KBM-7 (cell line): ENCODE measurements at regions not wholly inside any gene's neighbourhood (a gene's known extent, or its start where the extent isn't known, plus 50 kb on each side); places are given as distances from the start of the nearest gene placed in this dataset.

ENCODE experiments used
- DNase-seq: peaks from one replicate; pipeline ENCODE4 v3.0.0-alpha.2; 2015
- in situ Hi-C: fragments of 300-500 bp; cut with MboI; formaldehyde crosslinking; loops from 2 replicates; pipeline ENCODE4 v1.14.3; 2020; ENCODE audit warnings: low sequenced_read_pairs, low pct_unique_long_range_greater_than_20kb, mixed read lengths

DNA sequence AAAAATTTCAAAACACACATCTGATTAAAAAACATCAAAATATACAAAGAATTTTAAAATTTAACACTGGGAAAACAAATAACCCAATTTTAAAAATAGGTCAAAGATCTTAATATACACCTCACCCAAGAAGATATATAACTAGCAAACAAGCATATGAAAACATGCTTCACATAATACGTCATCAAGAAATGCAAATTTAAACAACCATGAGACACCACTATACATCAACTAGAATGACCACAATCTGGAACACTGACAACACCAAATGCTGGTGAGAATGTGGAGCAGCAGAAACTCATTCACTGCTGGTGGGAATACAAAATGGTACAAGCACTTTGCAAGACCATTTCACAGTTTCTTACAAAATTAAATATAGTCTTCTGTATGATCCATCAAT is 498.4 kb downstream of the IPMK start:
- in situ Hi-C loops, result no loop called here
- no peak for DNase-seq

DNA sequence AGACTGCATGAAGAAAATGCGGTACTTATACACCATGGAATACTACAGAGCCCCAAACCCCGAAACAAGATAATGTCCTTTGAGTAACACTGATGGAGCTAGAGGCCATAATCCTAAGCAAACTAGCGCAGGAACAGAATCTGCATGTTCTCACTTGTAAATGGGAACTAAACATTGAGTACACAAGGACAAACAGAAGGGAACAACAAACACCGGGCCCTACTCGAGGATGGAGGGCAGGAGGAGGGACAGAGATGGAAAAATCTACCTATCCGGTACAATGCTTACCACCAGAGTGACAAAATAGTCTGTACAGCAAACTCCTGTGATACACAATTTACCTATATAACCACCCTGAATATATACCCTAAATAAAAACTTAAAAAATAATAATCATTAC is 507.9 kb downstream of the IPMK start:
- no peak for DNase-seq
- in situ Hi-C loops, result no loop called here

- DNase-seq, result no peak
Observed at GRCh38 chr10:57754803-57755202, 512.9 kb downstream of the IPMK start.

DNA sequence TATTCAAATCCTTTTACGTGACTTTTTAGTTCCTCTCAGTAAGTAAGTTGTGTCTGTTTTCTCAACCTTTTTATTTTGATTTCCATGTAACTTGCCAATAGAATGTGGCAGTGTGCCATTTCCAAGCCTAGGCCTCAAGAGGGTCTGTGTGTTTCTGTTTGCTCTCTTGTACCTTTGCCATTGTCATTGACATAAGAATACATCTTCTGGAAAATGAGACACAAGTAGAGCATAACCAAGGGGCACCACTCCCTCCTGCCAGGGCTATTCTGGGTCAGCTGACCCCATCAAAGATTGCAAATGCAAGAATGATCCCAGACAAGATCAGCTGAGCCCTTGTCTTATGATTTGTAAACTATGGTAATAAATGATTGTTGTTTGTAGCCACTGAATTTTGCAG is 524.0 kb downstream of the IPMK start:
- DNase-seq, result no peak
- in situ Hi-C loops, result no loop called here

More at GRCh38 chr10:57754803-57755202, 512.9 kb downstream of the IPMK start:
- in situ Hi-C loops, result no loop called here

- no peak for DNase-seq
- in situ Hi-C loops, result no loop called here
Observed at GRCh38 chr10:57741751-57742150, 525.9 kb downstream of the IPMK start.

DNA sequence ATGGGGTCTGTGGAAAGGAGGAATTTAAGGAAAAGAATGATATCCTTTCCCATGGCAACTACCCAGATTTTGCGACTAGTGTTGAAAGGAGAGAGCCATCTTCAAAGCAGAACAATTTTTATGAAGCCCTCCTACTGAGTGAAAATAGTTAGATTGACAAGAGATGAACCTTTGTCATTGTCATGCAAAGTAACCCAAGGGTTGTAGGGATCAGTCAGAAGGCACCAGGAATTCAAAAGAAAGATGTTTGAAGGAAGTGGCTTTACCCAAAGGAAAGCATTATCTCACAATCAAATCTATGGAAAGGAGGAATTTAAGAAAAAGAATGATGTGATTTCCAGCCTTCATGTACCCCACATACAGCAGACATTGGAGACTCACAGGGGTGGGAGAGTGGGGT is 544.4 kb downstream of the IPMK start:
- in situ Hi-C loops, result no loop called here
- no peak for DNase-seq

GRCh38 chr10:57716884-57717283 is 550.8 kb downstream of the IPMK start:
- no peak for DNase-seq
- in situ Hi-C loops, result no loop called here

DNA sequence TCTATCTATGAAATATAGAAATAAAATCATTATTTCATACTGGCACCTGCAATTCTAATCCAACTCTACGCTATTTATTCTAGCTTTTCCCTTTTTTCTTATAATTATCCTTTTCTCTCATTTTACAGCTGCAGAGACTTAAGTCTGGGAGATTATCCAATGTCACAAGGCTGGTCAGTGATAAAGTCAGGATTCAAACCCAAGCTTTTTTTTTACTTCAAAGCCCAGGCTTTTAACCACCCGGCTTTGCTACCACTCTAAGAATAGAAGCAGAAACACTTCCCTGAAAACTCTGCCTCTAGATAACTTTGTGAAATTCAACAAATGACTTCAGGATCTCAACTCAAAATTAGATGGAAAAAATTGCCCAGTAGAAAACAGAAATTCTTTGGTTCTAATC is 552.5 kb downstream of the IPMK start:
- DNase-seq, result no peak
- in situ Hi-C loops, result no loop called here

GRCh38 chr10:57707300-57707658 is 560.4 kb downstream of the IPMK start:
- DNase-seq, result no peak
- in situ Hi-C loops, result no loop called here

DNA sequence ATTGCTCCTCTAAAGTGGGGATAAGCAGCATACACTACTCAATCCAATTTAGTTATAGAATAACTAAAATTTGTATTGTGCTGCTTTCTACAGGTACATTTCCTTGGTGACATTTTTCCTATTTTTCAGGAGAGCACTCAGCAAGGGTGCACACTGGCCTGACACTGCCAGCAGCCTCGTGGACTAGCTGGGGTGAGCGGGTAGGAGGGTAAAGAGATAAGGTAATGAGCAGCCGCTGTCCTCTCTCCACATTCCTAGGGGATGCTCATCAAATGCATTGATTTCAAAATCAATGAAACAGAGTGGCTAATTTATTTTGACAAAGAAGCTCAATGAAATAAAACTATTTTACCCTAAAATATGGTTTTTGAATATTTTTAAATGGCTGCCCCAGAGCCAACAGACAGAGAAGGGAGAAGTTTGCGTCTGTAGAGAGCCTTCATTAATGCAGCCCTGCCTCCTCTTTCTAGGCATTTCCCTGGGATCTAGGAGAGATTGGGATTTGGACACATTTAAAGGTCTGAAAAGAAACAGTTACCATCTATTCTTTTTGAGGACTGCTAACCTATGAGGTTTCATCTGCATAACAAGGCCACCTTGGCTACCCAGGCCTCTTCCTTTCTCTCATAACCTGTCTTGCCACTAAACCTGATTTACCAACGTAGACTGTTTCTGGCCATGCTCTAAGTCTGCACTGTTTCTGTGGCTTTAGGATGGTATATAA is 561.0 kb downstream of the IPMK start:
- no peak for DNase-seq
- in situ Hi-C loops, result no loop called here

DNA sequence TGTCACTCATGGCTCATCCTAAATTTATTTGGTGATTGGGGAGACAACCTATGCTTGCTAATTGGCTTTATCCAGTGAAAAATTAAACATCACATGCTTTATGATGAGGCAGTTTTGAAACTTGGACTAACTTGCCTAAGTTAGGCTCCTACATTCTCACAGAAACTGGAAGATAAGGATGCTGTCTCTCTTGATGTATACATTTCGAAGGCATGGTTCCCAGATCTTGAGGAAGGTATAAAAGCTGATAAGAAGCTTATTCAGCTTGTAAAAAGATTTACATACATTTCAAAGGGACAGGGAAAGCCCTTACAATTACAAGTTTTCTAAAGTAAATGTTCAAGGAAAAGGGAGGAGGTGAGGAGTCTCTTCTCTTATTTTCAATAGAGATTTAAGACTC is 561.7 kb downstream of the IPMK start:
- in situ Hi-C loops, result no loop called here
- DNase-seq, result no peak

DNA sequence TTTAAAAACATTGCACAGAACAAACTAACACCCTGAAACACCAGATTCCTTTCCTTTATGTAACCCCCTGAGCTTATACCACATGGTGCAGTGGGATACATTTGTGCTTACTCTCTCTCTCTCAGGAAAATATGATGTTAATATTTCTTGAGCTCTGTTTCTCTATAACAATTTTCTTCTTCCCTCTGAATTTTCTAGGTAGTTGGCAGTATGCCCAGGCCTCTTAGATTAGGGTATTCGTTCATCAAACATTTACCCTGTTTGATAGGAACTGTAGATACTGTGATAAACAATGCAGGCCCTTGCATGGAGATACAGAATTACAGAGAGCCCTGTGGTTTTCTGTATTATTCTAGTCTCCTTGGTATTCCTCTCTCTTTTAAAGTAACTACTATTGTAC is 567.8 kb downstream of the IPMK start:
- in situ Hi-C loops, result no loop called here
- DNase-seq, result no peak

- DNase-seq, result no peak
- in situ Hi-C loops, result no loop called here
Observed at GRCh38 chr10:57696641-57697040, 571.1 kb downstream of the IPMK start.

DNA sequence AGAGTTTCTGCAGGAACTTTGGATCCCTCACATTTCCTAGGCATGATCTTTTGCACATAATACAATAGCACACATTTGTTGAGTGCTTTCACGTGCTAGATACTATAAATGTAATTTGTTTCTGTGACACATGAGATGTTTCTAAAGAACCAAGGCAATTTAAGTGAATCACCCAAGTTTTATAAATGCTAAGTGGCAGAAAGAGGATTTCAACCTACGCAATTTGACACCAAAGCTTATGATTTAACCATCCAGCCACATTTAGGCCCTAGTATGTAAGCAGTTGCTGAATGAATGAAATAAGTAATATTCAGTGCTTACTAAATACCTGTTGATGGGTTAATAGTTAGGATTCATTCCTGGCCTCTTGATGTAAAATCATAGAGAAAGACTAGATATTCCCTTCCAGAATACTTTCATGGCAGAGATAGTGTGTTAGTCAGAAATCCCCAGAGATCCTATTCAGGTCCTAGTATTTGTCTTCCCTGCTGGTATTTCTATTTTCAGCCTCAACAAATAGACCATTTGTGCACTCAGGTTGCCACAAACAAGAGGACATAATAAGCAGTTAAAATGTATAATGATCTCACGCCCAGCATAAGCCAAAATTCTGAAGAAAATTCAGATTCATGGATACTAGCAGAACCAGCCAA is 572.6 kb downstream of the IPMK start:
- in situ Hi-C loops, result no loop called here
- no peak for DNase-seq

GRCh38 chr10:57692255-57692980 is 575.3 kb downstream of the IPMK start:
- DNase-seq, result no peak
- in situ Hi-C loops, result no loop called here

DNA sequence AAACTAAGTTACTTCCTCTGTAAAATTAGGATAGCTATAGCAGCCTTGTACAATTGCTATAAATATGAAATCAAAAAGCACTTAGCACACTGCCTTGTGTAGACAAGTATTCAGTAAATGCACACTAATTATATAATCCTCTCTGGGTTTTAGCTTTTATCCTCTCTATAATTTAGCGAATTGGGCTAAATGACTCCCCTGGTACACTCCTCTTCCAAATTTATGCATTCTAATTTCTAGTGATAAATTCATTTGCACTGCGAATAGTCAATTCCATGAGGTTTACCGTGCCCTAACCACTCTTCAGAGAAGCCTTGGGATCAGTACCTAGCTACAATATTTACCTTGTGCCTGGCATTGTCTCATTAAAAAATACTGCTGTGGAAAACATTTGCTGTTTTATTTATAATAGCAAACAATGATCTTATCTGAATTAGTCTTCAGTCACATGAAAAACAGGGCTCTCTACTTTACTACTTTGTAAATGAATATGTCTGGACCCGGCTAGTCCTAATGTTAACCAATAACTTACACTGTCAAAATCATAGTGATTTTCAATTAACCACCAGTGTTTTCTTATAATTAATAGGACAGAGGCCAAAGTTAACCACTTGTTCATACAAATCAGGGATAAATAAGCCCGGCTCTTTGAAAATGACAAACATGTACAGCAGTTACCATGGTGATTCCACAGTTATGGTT is 577.9 kb downstream of the IPMK start:
- in situ Hi-C loops, result no loop called here
- DNase-seq, result no peak

DNA sequence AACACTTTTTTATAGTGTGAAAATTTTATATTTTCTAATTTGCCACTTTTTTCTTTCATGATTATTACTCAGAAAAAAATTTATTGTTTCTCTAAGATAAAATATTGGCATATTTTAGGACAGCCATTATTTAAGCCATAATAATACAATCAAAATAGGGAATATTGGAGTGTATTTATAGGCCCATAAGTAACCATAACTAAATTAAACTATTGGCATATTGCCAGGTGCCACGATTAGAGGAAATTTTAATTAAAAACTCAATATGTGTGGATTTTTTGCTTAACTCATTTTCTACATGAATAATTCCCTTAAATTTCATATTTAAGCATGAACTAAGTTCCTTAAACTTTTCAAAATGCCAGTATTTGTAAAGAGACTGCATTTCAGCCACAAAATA is 587.8 kb downstream of the IPMK start:
- in situ Hi-C loops, result no loop called here

DNA sequence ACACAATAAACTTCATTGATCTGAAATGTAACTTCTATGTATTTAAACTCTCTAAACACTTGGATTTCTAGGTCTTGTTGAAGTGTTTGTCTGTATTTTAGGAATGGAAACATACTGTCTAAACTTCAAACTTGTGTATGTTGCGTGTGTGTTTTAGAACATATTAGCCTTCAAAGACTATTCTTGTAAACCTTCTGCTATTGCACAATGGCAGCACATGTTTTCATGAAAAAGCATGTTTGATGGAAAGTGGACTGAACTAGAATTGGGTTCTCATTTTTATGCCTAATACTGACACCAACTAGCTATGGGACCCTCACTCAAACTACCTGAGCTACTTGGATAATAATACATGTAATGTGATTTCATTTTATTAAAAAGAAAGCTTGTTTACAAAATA is 592.6 kb downstream of the IPMK start:
- DNase-seq, result no peak
- in situ Hi-C loops, result no loop called here

More for the DNA sequence above, 587.8 kb downstream of the IPMK start:
- DNase-seq, result no peak

DNA sequence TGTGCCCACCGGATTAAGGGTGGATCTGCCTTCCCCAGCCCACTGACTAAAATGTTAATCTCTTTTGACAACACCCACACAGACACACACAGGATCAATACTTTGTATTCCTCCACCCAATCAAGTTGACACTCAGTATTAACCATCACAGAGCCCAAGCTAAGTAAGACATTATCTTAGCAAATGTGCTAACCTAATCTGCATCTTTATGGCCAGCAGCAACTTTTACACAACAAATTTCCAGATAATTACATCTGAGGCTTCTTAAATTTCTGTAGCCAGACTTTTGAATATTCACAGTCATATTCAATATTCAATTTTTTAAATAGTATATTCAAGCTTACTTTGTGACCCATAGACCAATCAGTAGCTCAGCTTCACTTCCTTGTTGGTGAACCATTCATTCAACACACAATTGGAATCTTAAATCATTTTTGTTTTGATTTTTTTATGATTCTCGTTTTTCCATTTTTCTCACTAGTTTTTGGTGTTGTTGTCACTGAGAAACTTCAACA is 594.2 kb downstream of the IPMK start:
- DNase-seq, result no peak
- in situ Hi-C loops, result no loop called here

GRCh38 chr10:57664815-57665214 is 602.9 kb downstream of the IPMK start:
- DNase-seq, result no peak
- in situ Hi-C loops, result no loop called here
